Ascending aorta (tissue), 2 donors: ENCODE measurements at regions not wholly inside any gene's neighbourhood (a gene's known extent, or its start where the extent isn't known, plus 50 kb on each side); places are given as distances from the start of the nearest gene placed in this dataset.
A peak's percentile ranks its signal among the peaks of the same experiment; 100 is the strongest.
"Not testable (repeated sequence)": the region's sequence is repeated elsewhere in the genome, so short reads cannot be mapped to it uniquely, and the experiment has no call there.

Experiments used
- DNase-seq, 2 donors: peaks; one replicate each; pipeline ENCODE4 v3.0.0-alpha.2; 2019; ENCODE audit warnings: low spot score in 2 of 2
- H3K27ac ChIP-seq, 2 donors: fragments of 200-600 bp; sonication (generic); one replicate each; pipeline ENCODE4 v1.5.1; 2016 to 2017; ENCODE audit warnings: mild to moderate bottlenecking in 1 of 2
- H3K27me3 ChIP-seq: fragments of 200-600 bp; sonication (generic); one replicate; pipeline ENCODE4 v1.5.1; 2017
- H3K36me3 ChIP-seq, 2 donors: fragments of 200-600 bp; sonication (generic); one replicate each; pipeline ENCODE4 v1.5.1; 2016
- H3K4me1 ChIP-seq, 2 donors: fragments of 200-600 bp; sonication (generic); one replicate each; pipeline ENCODE4 v1.5.1; 2016 to 2017; ENCODE audit warnings: mild to moderate bottlenecking in 1 of 2
- H3K4me3 ChIP-seq, 2 donors: fragments of 200-600 bp; sonication (generic); one replicate each; pipeline ENCODE4 v1.5.1; 2016 to 2017; ENCODE audit warnings: mild to moderate bottlenecking in 1 of 2
- H3K9me3 ChIP-seq, 2 donors: fragments of 200-600 bp; sonication (generic); one replicate each; pipeline ENCODE4 v1.5.1; 2016
- CTCF ChIP-seq, 3 experiments: fragments of 200-600 bp in 2 of 3; fragments of 450-650 bp in 1 of 3; sonication (generic) in 2 of 3; IDR thresholded peaks; one replicate each; pipeline ENCODE4 v1.5.1; 2016 to 2019; ENCODE audit warnings: antibody characterized with exemption in 3 of 3, mild to moderate bottlenecking in 1 of 3, moderate library complexity in 1 of 3
- intact Hi-C: fragments of 100-400 bp; cut with DNase I; formaldehyde crosslinking; loops from one replicate; pipeline ENCODE4 v1.15.1; 2023

DNA sequence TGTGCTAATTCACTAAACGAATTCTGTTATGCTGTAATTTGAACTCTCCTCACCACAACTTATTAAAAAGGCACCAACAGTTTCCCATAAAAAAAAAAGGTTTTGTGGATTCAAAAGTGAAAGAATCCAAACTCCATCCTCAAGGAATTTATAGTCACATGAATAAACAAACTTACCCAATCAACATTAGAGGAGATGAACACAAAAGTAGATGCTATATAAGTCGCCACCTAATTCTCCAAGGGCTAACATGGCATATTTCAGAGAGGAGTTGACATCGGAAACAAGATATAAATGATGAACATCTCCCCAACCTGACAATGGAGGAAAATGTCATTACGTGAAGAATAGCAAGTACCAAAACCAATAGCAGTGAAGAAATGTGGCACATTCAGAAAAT lies 265.5 kb upstream of the PRKD1 start:
- Histone ChIP-seq H3K36me3 (no peaks in the 10 kb centered on the region), H3K4me3 (no peak overlapping the region), H3K27me3 (no peaks in the 10 kb centered on the region), H3K4me1 (peaks cover 3 to 22% of the 10 kb centered on the region in 2 donors), H3K9me3 (no peaks in the 10 kb centered on the region), H3K27ac (no peak overlapping the region)
- TF ChIP-seq CTCF (IDR thresholded peaks at IDR 0.05): no peak
- DNase-seq: no peak
- intact Hi-C loops: loop anchor here (5.0 to 10.0 kb wide), 2 partner anchors 266 to 432 kb away; partner anchors contain the start of genes PRKD1 and SCFD1

DNA sequence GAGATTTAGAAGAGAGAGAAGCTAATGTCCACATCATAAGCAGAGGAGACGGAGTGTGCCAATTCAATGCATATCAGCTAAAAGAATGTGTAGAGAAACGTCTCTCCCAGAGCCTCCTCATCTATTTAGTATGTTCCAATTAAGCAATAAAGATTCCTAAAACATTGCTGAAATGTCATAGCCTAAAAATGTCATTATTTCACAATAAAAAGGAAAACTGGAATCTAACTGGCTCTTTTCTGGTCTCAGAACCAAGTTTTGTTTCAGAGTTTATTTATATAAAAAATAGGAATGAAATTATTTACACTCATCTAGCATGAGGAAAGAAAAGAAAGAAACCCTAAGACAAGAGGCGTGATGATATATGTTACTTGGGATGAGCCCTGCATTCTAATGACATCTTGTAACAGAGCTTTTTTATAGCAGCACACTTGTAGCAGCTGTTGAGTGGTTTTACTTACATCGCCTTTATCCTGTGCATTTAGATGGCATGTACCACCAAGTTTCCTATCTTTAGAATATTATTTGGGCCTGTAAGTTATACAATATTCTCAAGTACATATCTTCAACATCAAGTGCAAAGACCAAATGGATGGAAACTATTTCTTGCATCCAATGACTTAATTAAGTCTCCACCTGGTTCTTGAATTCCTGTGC lies 266.3 kb upstream of the PRKD1 start:
- TF ChIP-seq CTCF (IDR thresholded peaks at IDR 0.05): no peak
- Histone ChIP-seq H3K36me3 (no peaks in the 10 kb centered on the region), H3K4me3 (no peak overlapping the region), H3K4me1 (peaks cover 3 to 22% of the 10 kb centered on the region in 2 donors), H3K27ac (peak overlapping the region; percentile 68 to 86), H3K9me3 (no peaks in the 10 kb centered on the region), H3K27me3 (no peaks in the 10 kb centered on the region)
- no peak for DNase-seq
- intact Hi-C loops: loop anchor here (2.0 to 10.0 kb wide), 3 partner anchors 29 to 431 kb away; partner anchors contain the start of genes PRKD1 and SCFD1

- DNase-seq: no peak
- Histone ChIP-seq H3K36me3 (no peaks in the 10 kb centered on the region), H3K4me1 (peaks cover 3 to 22% of the 10 kb centered on the region in 2 donors), H3K27ac (peak overlapping the region; percentile 68 to 86), H3K4me3 (peak overlapping the region in 1 of 2 donors; percentile 9), H3K27me3 (no peaks in the 10 kb centered on the region), H3K9me3 (no peaks in the 10 kb centered on the region)
- intact Hi-C loops: loop anchor here (2.0 to 10.0 kb wide), 3 partner anchors 28 to 430 kb away; partner anchors contain the start of genes PRKD1 and SCFD1
- no peak for TF ChIP-seq CTCF (IDR thresholded peaks at IDR 0.05)
Observed at GRCh38 chr14:30194741-30195148, 267.1 kb upstream of the PRKD1 start.

- peak overlapping the region; percentile 68 to 86 for H3K27ac ChIP-seq
- peak overlapping the region in 1 of 2 donors; percentile 9 for H3K4me3 ChIP-seq
- no peaks in the 10 kb centered on the region for H3K9me3 ChIP-seq
- no peak for DNase-seq
- H3K4me1 ChIP-seq: peaks cover 3 to 22% of the 10 kb centered on the region in 2 donors
- H3K27me3 ChIP-seq: no peaks in the 10 kb centered on the region
- TF ChIP-seq CTCF (IDR thresholded peaks at IDR 0.05): no peak
- H3K36me3 ChIP-seq: no peaks in the 10 kb centered on the region
- intact Hi-C loops: loop anchor here (2.0 to 10.0 kb wide), 3 partner anchors 15 to 429 kb away; partner anchors contain the start of gene SCFD1
Observed at GRCh38 chr14:30195941-30196340, 268.3 kb upstream of the PRKD1 start.

DNA sequence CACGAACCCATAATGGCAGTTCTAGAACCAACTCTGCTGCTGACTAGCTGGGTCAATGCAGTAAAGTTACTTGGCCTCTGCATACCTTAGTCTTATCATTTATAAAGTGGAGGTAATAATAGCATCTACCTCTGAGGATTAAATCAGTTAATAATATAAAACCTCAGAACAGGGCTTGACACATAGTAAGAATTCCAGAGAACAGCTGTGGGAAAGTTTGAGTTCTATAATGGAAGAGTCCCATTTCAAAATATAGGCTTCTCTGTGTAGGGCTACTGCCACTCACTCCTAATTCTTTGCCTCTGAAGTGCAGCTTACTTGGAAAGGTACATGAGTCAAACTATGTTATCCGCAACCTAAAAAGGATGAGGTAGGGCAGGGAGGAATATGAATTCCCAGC lies 269.2 kb upstream of the PRKD1 start:
- no peaks in the 10 kb centered on the region for H3K36me3 ChIP-seq
- no peaks in the 10 kb centered on the region for H3K27me3 ChIP-seq
- no peak overlapping the region for H3K27ac ChIP-seq
- no peak for TF ChIP-seq CTCF (IDR thresholded peaks at IDR 0.05)
- H3K4me3 ChIP-seq: no peak overlapping the region
- no peak for DNase-seq
- H3K4me1 ChIP-seq: peaks cover 3 to 20% of the 10 kb centered on the region in 2 donors
- no peaks in the 10 kb centered on the region for H3K9me3 ChIP-seq
- intact Hi-C loops: loop anchor here (2.0 to 10.0 kb wide), 2 partner anchors 14 to 428 kb away; partner anchors contain the start of gene SCFD1

DNA sequence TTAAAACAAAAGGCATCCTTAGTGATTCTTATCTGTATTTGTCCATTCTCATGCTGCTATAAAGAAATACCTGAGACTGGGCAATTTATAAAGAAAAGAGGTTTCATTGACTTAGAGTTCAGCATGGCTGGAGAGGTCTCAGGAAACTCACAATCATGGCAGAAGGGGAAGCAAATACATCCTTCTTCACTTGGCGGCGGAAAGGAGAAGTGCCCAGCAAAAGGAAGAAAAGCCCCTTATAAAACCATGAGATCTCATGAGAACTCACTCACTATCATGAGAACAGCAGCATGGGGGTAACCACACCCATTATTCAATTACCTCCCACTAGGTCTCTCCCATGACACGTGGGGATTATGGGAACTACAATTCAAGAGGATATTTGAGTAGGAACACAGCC lies 271.1 kb upstream of the PRKD1 start:
- not testable (repeated sequence) for H3K9me3 ChIP-seq, H3K36me3 ChIP-seq, H3K4me3 ChIP-seq, H3K27ac ChIP-seq, DNase-seq, H3K27me3 ChIP-seq
- intact Hi-C loops: loop anchor here (10.0 kb wide), 1 partner anchor 426 kb away; the partner anchor contains the start of gene SCFD1
- peaks cover 3 to 19% of the 10 kb centered on the region in 2 donors for H3K4me1 ChIP-seq
